ENCODE measurements at regions not wholly inside any gene's neighbourhood (a gene's known extent, or its start where the extent isn't known, plus 50 kb on each side); places are given as distances from the start of the nearest gene placed in this dataset.

- H3K4me3 ChIP-seq (ENCODE audit: low read depth, low read length) = no peak overlapping the region
These were observed 99.2 kb downstream of the ARF6 start for GRCh38 chr14:49992036-49992435.

DNA sequence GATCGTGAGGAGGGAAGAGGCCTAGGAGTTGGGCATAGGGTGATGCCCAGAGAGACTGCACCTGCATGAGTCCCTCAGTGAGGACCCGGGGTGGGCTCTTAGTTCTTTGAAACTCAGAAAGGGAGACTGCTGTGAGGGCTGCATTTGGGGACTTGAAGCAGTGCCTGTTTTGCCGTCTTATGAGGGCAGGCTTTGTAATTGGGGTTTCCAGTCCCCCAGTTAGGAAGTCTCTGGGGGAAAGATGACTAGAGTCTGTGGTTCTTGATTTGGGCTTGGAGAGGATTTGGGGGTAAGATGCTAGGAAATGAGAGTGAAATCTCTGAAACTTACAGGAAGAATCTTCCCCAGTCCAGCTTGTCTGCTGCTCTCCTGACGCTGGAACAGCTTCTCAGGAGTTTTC, 99.6 kb downstream of the ARF6 start:
- TF ChIP-seq, protein P1, sequence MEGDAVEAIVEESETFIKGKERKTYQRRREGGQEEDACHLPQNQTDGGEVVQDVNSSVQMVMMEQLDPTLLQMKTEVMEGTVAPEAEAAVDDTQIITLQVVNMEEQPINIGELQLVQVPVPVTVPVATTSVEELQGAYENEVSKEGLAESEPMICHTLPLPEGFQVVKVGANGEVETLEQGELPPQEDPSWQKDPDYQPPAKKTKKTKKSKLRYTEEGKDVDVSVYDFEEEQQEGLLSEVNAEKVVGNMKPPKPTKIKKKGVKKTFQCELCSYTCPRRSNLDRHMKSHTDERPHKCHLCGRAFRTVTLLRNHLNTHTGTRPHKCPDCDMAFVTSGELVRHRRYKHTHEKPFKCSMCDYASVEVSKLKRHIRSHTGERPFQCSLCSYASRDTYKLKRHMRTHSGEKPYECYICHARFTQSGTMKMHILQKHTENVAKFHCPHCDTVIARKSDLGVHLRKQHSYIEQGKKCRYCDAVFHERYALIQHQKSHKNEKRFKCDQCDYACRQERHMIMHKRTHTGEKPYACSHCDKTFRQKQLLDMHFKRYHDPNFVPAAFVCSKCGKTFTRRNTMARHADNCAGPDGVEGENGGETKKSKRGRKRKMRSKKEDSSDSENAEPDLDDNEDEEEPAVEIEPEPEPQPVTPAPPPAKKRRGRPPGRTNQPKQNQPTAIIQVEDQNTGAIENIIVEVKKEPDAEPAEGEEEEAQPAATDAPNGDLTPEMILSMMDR (IDR thresholded peaks at IDR 0.05; ENCODE audit: borderline replicate concordance, insufficient read depth, low read depth, low read length) = no peak
- H3K4me3 ChIP-seq (ENCODE audit: low read depth, low read length) = no peak overlapping the region

More at GRCh38 chr14:49992036-49992435, 99.2 kb downstream of the ARF6 start:
- TF ChIP-seq, protein P1 (IDR thresholded peaks at IDR 0.05; ENCODE audit: borderline replicate concordance, insufficient read depth, low read depth, low read length) = no peak

GRCh38 chr14:49992901-49993339, 100.0 kb downstream of the ARF6 start:
- TF ChIP-seq, protein P1 (IDR thresholded peaks at IDR 0.05; ENCODE audit: borderline replicate concordance, insufficient read depth, low read depth, low read length) = no peak

DNA sequence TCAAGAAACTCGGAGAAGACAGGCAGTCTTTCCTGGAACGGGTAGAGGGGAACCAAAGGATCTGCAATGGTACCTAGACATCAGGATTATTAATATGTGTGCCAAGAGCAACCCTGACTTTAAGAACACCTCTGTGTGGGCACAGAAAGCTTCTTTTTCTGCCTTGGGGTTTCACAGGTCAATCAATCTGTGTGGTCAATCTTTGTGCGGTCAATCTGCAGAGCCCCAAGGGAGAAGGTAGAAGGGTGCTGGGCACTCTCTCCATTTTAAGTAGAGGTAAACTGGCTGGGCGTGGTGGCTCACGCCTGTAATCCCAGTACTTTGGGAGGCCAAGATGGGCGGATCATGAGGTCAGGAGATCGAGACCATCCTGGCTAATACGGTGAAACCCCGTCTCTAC, 100.7 kb downstream of the ARF6 start:
- H3K4me3 ChIP-seq (ENCODE audit: low read depth, low read length) = no peak overlapping the region
- TF ChIP-seq, protein P1 (IDR thresholded peaks at IDR 0.05; ENCODE audit: borderline replicate concordance, insufficient read depth, low read depth, low read length) = no peak

More at GRCh38 chr14:49992901-49993339, 100.0 kb downstream of the ARF6 start:
- no peak overlapping the region for H3K4me3 ChIP-seq (ENCODE audit: low read depth, low read length)

- TF ChIP-seq, protein P1 (IDR thresholded peaks at IDR 0.05; ENCODE audit: borderline replicate concordance, insufficient read depth, low read depth, low read length) = no peak
- no peak overlapping the region for H3K4me3 ChIP-seq (ENCODE audit: low read depth, low read length)
These were observed 102.2 kb downstream of the ARF6 start for GRCh38 chr14:49994951-49995561.

- H3K4me3 ChIP-seq (ENCODE audit: low read depth, low read length) = no peak overlapping the region
- TF ChIP-seq, protein P1 (IDR thresholded peaks at IDR 0.05; ENCODE audit: borderline replicate concordance, insufficient read depth, low read depth, low read length) = no peak
These were observed 105.1 kb downstream of the ARF6 start for GRCh38 chr14:49997991-49998390.

DNA sequence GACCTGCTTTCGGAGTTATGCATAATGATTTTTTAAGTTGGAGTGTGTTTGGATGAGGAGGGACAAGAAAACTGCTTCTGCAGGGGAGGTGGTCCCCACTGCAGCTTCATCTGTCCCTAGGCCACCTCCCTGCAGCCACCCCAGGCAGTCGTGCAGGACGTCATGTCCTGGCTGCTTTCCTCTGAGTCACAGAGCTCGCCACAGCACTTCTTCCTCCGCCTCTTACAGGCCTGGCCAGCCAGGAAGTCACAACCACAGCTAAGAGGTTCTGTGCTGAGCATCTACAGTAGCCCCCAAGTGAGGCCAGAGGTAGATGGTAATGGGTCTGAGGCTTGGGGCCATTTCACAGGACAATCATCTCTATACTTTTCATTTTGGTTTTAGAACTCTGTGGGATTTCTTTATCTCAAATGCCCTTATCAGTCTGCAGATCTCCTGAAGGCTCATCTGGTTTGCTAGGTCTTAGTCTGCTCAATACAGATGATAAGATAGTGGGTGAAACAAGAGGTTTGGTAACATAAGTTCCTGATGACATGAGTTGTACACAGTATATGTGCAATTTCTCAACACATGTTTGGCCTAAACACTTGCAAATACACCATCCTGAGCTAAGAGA, 106.4 kb downstream of the ARF6 start:
- H3K4me3 ChIP-seq (ENCODE audit: low read depth, low read length) = no peak overlapping the region

More for the DNA sequence above, 106.4 kb downstream of the ARF6 start:
- TF ChIP-seq, protein P1 (IDR thresholded peaks at IDR 0.05; ENCODE audit: borderline replicate concordance, insufficient read depth, low read depth, low read length) = no peak
